PC-3 (cell line): ENCODE measurements at regions not wholly inside any gene's neighbourhood (a gene's known extent, or its start where the extent isn't known, plus 50 kb on each side); places are given as distances from the start of the nearest gene placed in this dataset.

Experiments used
- ATAC-seq: fragments of 200-7000 bp; cut with Tn5 transposase; 2 replicates; pipeline ENCODE4 v1.9.1; 2020; ENCODE audit warnings: mild to moderate bottlenecking, moderate library complexity
- BruUV-seq: library from RNA; stranded (reverse); fragments of 400-500 nt; replicated peaks from 2 replicates; lab custom pipeline; 2021; lab: Mats Ljungman, UMichigan
- CTCF ChIA-PET: fragments of 300-600 bp; sonication (Branson Sonifier 250); formaldehyde crosslinking; loops from one replicate; lab custom pipeline; 2022; ENCODE audit warnings: antibody characterized with exemption; lab: Charles Lee
- POLR2A ChIA-PET: fragments of 300-600 bp; sonication (Branson Sonifier 250); formaldehyde crosslinking; loops from one replicate; lab custom pipeline; 2022; ENCODE audit warnings: antibody characterized with exemption; ENCODE audit not compliant: unreplicated experiment; lab: Charles Lee
- DNase-seq: peaks from one replicate; pipeline ENCODE4 v3.0.0-alpha.2; 2015
- H2AFZ ChIP-seq: fragments of 300-600 bp; sonication (generic); 2 replicates; pipeline ENCODE4 v1.6.0; 2016; ENCODE audit warnings: antibody characterized with exemption, low read length
- H3F3A ChIP-seq: fragments of 300-600 bp; sonication (generic); one replicate; pipeline ENCODE4 v1.6.0; 2017; ENCODE audit warnings: antibody characterized with exemption, low read length, control low read depth, mild to moderate bottlenecking; ENCODE audit not compliant: unreplicated experiment
- H3K27ac ChIP-seq: fragments of 300-600 bp; sonication (generic); 2 replicates; pipeline ENCODE4 v1.5.1; 2016; ENCODE audit warnings: mild to moderate bottlenecking, low read length
- H3K27me3 ChIP-seq: fragments of 300-600 bp; sonication (generic); 2 replicates; pipeline ENCODE4 v1.6.1; 2016; ENCODE audit warnings: low read length, mixed read lengths
- H3K36me3 ChIP-seq: fragments of 300-600 bp; sonication (generic); 2 replicates; pipeline ENCODE4 v1.6.1; 2016; ENCODE audit warnings: low read depth, mixed run types, low read length, mixed read lengths
- H3K4me1 ChIP-seq: fragments of 300-600 bp; sonication (generic); 2 replicates; pipeline ENCODE4 v1.5.1; 2016; ENCODE audit warnings: low read length; ENCODE audit not compliant: insufficient read depth
- H3K4me2 ChIP-seq: fragments of 300-600 bp; sonication (generic); 2 replicates; pipeline ENCODE4 v1.6.0; 2016; ENCODE audit warnings: low read length
- H3K4me3 ChIP-seq: fragments of 300-600 bp; sonication (generic); 2 replicates; pipeline ENCODE4 v1.5.1; 2016; ENCODE audit warnings: mild to moderate bottlenecking, low read length, mixed read lengths
- H3K79me2 ChIP-seq: fragments of 300-600 bp; sonication (generic); 2 replicates; pipeline ENCODE4 v1.6.1; 2017; ENCODE audit warnings: low read length, mixed read lengths
- H3K9ac ChIP-seq: fragments of 300-600 bp; sonication (generic); 2 replicates; pipeline ENCODE4 v1.6.0; 2016; ENCODE audit warnings: mild to moderate bottlenecking, low read length
- H3K9me2 ChIP-seq: fragments of 300-600 bp; sonication (generic); replicated peaks from 2 replicates; pipeline ENCODE4 v1.6.1; 2016; ENCODE audit warnings: mixed run types, low read length, mixed read lengths
- H3K9me3 ChIP-seq: fragments of 300-600 bp; sonication (generic); 2 replicates; pipeline ENCODE4 v1.6.1; 2016; ENCODE audit warnings: low read length, mixed read lengths
- H4K20me1 ChIP-seq: fragments of 300-600 bp; sonication (generic); 2 replicates; pipeline ENCODE4 v1.6.1; 2016; ENCODE audit warnings: low read length, mixed read lengths
- CTCF ChIP-seq: fragments of 300-600 bp; sonication (generic); conservative IDR thresholded peaks from 2 replicates; pipeline ENCODE4 v1.5.1; 2017; ENCODE audit warnings: antibody characterized with exemption, low read depth, mild to moderate bottlenecking, low read length
- EZH2 ChIP-seq: fragments of 300-600 bp; sonication (generic); IDR thresholded peaks from one replicate; pipeline ENCODE4 v1.6.1; 2017; ENCODE audit warnings: antibody characterized with exemption, mild to moderate bottlenecking, low read length; ENCODE audit not compliant: unreplicated experiment
- EZH2phosphoT487 ChIP-seq: fragments of 300-600 bp; sonication (generic); IDR thresholded peaks from 2 replicates; pipeline ENCODE4 v1.6.1; 2018; ENCODE audit warnings: mild to moderate bottlenecking, antibody characterized with exemption, low read length, borderline replicate concordance
- intact Hi-C: fragments of 100-400 bp; cut with micrococcal nuclease; formaldehyde crosslinking; loops from 2 replicates; pipeline ENCODE4 v1.9.0; 2023

GRCh38 chr6:50610562-50610961, 102.8 kb upstream of the TFAP2D start:
- H3K9me3 ChIP-seq, result no peaks in the 10 kb centered on the region
- ATAC-seq, result no peak
- TF ChIP-seq CTCF (peak; percentile 58), EZH2 (no peak)
- H3K4me3 ChIP-seq, result no peak overlapping the region
- DNase-seq, result peak; percentile 48
- no peak overlapping the region for H3K27ac ChIP-seq
- H2AFZ ChIP-seq, result no peak overlapping the region
- no peaks in the 10 kb centered on the region for H3K79me2 ChIP-seq
- BruUV-seq, result no TSS peak
- intact Hi-C loops, result loop anchor here (5.0 kb wide), 1 partner anchor 182 kb away; no protein-coding TSS in a partner anchor
- CTCF ChIA-PET, result interaction anchor here (0.6 kb wide), 1 partner anchor 49 kb away, joined by 4 read pairs; no protein-coding TSS in a partner anchor
- no peak overlapping the region for H3K9ac ChIP-seq
- no peak overlapping the region for H3K4me2 ChIP-seq
- no peaks in the 10 kb centered on the region for H3K36me3 ChIP-seq
- peaks cover 13% of the 10 kb centered on the region; the same call in 1 of the 2 replicates for H3K27me3 ChIP-seq
- POLR2A ChIA-PET, result no interaction called here
- H3K4me1 ChIP-seq, result no peaks in the 10 kb centered on the region
- no peaks in the 10 kb centered on the region for H4K20me1 ChIP-seq
- H3F3A ChIP-seq, result no peaks in the 10 kb centered on the region
- no peaks in the 10 kb centered on the region for H3K9me2 ChIP-seq

GRCh38 chr6:50635429-50635828, 77.9 kb upstream of the TFAP2D start:
- Histone ChIP-seq H3K4me1 (no peaks in the 10 kb centered on the region), H3K9me3 (no peaks in the 10 kb centered on the region), H3K79me2 (no peaks in the 10 kb centered on the region), H3K36me3 (no peaks in the 10 kb centered on the region), H3K9me2 (no peaks in the 10 kb centered on the region), H2AFZ (no peak overlapping the region), H3F3A (no peaks in the 10 kb centered on the region), H3K4me3 (no peak overlapping the region), H3K9ac (no peak overlapping the region), H4K20me1 (no peaks in the 10 kb centered on the region), H3K27me3 (peaks cover 11% of the 10 kb centered on the region; the same call in 1 of the 2 replicates), H3K27ac (no peak overlapping the region), H3K4me2 (no peak overlapping the region)
- intact Hi-C loops, result no loop called here
- ATAC-seq (no peak), DNase-seq (no peak)
- BruUV-seq, result no TSS peak
- ChIA-PET POLR2A (no interaction called here), CTCF (no interaction called here)
- TF ChIP-seq EZH2, result no peak

- H3F3A ChIP-seq, result no peaks in the 10 kb centered on the region
- no peak for TF ChIP-seq EZH2
- no peak for TF ChIP-seq EZH2phosphoT487
- no peak for TF ChIP-seq CTCF
- H3K4me3 ChIP-seq, result no peak overlapping the region
- no peaks in the 10 kb centered on the region for H3K36me3 ChIP-seq
- ATAC-seq, result no peak
- no peaks in the 10 kb centered on the region for H3K4me1 ChIP-seq
- no peaks in the 10 kb centered on the region for H3K9me2 ChIP-seq
- ChIA-PET POLR2A (no interaction called here), CTCF (no interaction called here)
- BruUV-seq, result no TSS peak
- intact Hi-C loops, result no loop called here
- H3K79me2 ChIP-seq, result no peaks in the 10 kb centered on the region
- H3K27ac ChIP-seq, result no peak overlapping the region
- no peak for DNase-seq
- H2AFZ ChIP-seq, result no peak overlapping the region
- peaks cover 11% of the 10 kb centered on the region; the same call in 1 of the 2 replicates for H3K27me3 ChIP-seq
- no peaks in the 10 kb centered on the region for H3K9me3 ChIP-seq
- H3K9ac ChIP-seq, result no peak overlapping the region
- H3K4me2 ChIP-seq, result no peak overlapping the region
- no peaks in the 10 kb centered on the region for H4K20me1 ChIP-seq
These were observed 76.1 kb upstream of the TFAP2D start for GRCh38 chr6:50637267-50637666.
